ENCODE measurements at regions not wholly inside any gene's neighbourhood (a gene's known extent, or its start where the extent isn't known, plus 50 kb on each side); places are given as distances from the start of the nearest gene placed in this dataset.

GRCh38 chr2:49296107-49296867 is 142.0 kb upstream of the FSHR start:
- no peak for TF ChIP-seq POLR2A (IDR thresholded peaks at IDR 0.05)
- TF ChIP-seq CTCF (IDR thresholded peaks at IDR 0.05): no peak
- intact Hi-C loops (cut with DNase I): no loop called here
- Histone ChIP-seq H3K4me3 (replicated peaks in 1 of 3) (no peak overlapping the region), H3K27me3 (no peaks in the 10 kb centered on the region), H3K4me1 (no peaks in the 10 kb centered on the region), H3K9me3 (no peaks in the 10 kb centered on the region), H3K36me3 (no peaks in the 10 kb centered on the region), H3K27ac (no peak overlapping the region)
- no peak for DNase-seq
- 71 to 77% methylated on average over 6 of the region's 6 CpGs for WGBS, 2 donors

- Histone ChIP-seq H3K4me1 (no peaks in the 10 kb centered on the region), H3K36me3 (no peaks in the 10 kb centered on the region), H3K27ac (no peak overlapping the region), H3K4me3 (replicated peaks in 1 of 3) (no peak overlapping the region), H3K9me3 (no peaks in the 10 kb centered on the region), H3K27me3 (no peaks in the 10 kb centered on the region)
- intact Hi-C loops (cut with DNase I): no loop called here
- TF ChIP-seq CTCF (IDR thresholded peaks at IDR 0.05): no peak
- TF ChIP-seq POLR2A (IDR thresholded peaks at IDR 0.05): no peak
- DNase-seq: no peak
Measured at GRCh38 chr2:49294225-49294624, 139.9 kb upstream of the FSHR start.

GRCh38 chr2:49291619-49292018 is 137.3 kb upstream of the FSHR start:
- intact Hi-C loops (cut with DNase I): no loop called here
- no peak for DNase-seq
- no peaks in the 10 kb centered on the region for H3K27me3 ChIP-seq
- no peaks in the 10 kb centered on the region for H3K36me3 ChIP-seq
- TF ChIP-seq POLR2A (IDR thresholded peaks at IDR 0.05) (no peak), CTCF (IDR thresholded peaks at IDR 0.05) (no peak)
- H3K27ac ChIP-seq: no peak overlapping the region
- 57 to 61% methylated on average over 3 of the region's 3 CpGs for WGBS, 2 donors
- no peaks in the 10 kb centered on the region for H3K9me3 ChIP-seq
- no peaks in the 10 kb centered on the region for H3K4me1 ChIP-seq
- H3K4me3 ChIP-seq (replicated peaks in 1 of 3): no peak overlapping the region

GRCh38 chr2:49289711-49290110 is 135.4 kb upstream of the FSHR start:
- no peaks in the 10 kb centered on the region for H3K4me1 ChIP-seq
- H3K27me3 ChIP-seq: no peaks in the 10 kb centered on the region
- H3K36me3 ChIP-seq: no peaks in the 10 kb centered on the region
- no peak for DNase-seq
- TF ChIP-seq CTCF (IDR thresholded peaks at IDR 0.05) (no peak), POLR2A (IDR thresholded peaks at IDR 0.05) (no peak)
- H3K9me3 ChIP-seq: no peaks in the 10 kb centered on the region
- H3K27ac ChIP-seq: no peak overlapping the region
- WGBS, 2 donors: 85 to 90% methylated on average over 2 of the region's 2 CpGs
- H3K4me3 ChIP-seq (replicated peaks in 1 of 3): no peak overlapping the region
- intact Hi-C loops (cut with DNase I): no loop called here

- Histone ChIP-seq H3K27ac (no peak overlapping the region), H3K4me1 (no peaks in the 10 kb centered on the region), H3K36me3 (no peaks in the 10 kb centered on the region), H3K27me3 (no peaks in the 10 kb centered on the region), H3K9me3 (no peaks in the 10 kb centered on the region), H3K4me3 (replicated peaks in 1 of 3) (no peak overlapping the region)
- TF ChIP-seq POLR2A (IDR thresholded peaks at IDR 0.05) (no peak), CTCF (IDR thresholded peaks at IDR 0.05) (no peak)
- 30 to 31% methylated on average over 2 of the region's 2 CpGs for WGBS, 2 donors
- intact Hi-C loops (cut with DNase I): no loop called here
- no peak for DNase-seq
Measured at GRCh38 chr2:49288902-49289700, 134.8 kb upstream of the FSHR start.

Measured in thyroid gland (tissue), 4 donors.